Activated CD8-positive, alpha-beta memory T cell treated with anti-CD3 and anti-CD28 coated beads for 1 hour (primary cell): ENCODE measurements at regions not wholly inside any gene's neighbourhood (a gene's known extent, or its start where the extent isn't known, plus 50 kb on each side); places are given as distances from the start of the nearest gene placed in this dataset.
"Not testable (repeated sequence)": the region's sequence is repeated elsewhere in the genome, so short reads cannot be mapped to it uniquely, and the experiment has no call there.

Experiments
- DNase-seq, 2 donors: peaks; one replicate each; pipeline ENCODE4 v3.0.0-alpha.2; 2020; ENCODE audit warnings: low read depth in 1 of 2; ENCODE audit errors: extremely low read depth in 1 of 2

GRCh38 chr1:4132352-4133296 lies 232.6 kb upstream of the C1orf174 start:
- no peak for DNase-seq

- no peak for DNase-seq
Observed at GRCh38 chr1:4133297-4133938, 233.3 kb upstream of the C1orf174 start.

GRCh38 chr1:4133939-4134321 lies 233.9 kb upstream of the C1orf174 start:
- no peak for DNase-seq

GRCh38 chr1:4135853-4136252 lies 235.8 kb upstream of the C1orf174 start:
- not testable (repeated sequence) for DNase-seq

- DNase-seq = no peak
Observed at GRCh38 chr1:4137621-4138415, 237.7 kb upstream of the C1orf174 start.

- no peak for DNase-seq
Observed at GRCh38 chr1:4139646-4140045, 239.6 kb upstream of the C1orf174 start.

GRCh38 chr1:4140241-4140640 lies 240.2 kb upstream of the C1orf174 start:
- DNase-seq = no peak

GRCh38 chr1:4140821-4141220 lies 240.7 kb upstream of the C1orf174 start:
- DNase-seq = no peak

- no peak for DNase-seq
Observed at GRCh38 chr1:4144349-4144971, 244.4 kb upstream of the C1orf174 start.

GRCh38 chr1:4146101-4146500 lies 246.0 kb upstream of the C1orf174 start:
- DNase-seq = no peak

- no peak for DNase-seq
Observed at GRCh38 chr1:4146614-4147013, 246.5 kb upstream of the C1orf174 start.

GRCh38 chr1:4147509-4147908 lies 247.4 kb upstream of the C1orf174 start:
- DNase-seq = no peak

- DNase-seq = no peak
Observed at GRCh38 chr1:4149281-4149680, 249.2 kb upstream of the C1orf174 start.

- DNase-seq = no peak
Observed at GRCh38 chr1:4149831-4150230, 249.8 kb upstream of the C1orf174 start.

GRCh38 chr1:4150262-4150661 lies 250.2 kb upstream of the C1orf174 start:
- DNase-seq = no peak

GRCh38 chr1:4152266-4152665 lies 252.2 kb upstream of the C1orf174 start:
- no peak for DNase-seq

- DNase-seq = no peak
Observed at GRCh38 chr1:4153571-4153970, 253.5 kb upstream of the C1orf174 start.

GRCh38 chr1:4156241-4156973 lies 256.3 kb upstream of the C1orf174 start:
- no peak for DNase-seq

GRCh38 chr1:4160181-4160580 lies 260.1 kb upstream of the C1orf174 start:
- no peak for DNase-seq

- no peak for DNase-seq
Observed at GRCh38 chr1:4161366-4162006, 261.4 kb upstream of the C1orf174 start.
